DND-41 (cell line): ENCODE measurements at regions not wholly inside any gene's neighbourhood (a gene's known extent, or its start where the extent isn't known, plus 50 kb on each side); places are given as distances from the start of the nearest gene placed in this dataset.

Experiments
- EZH2 ChIP-seq: IDR thresholded peaks from 3 replicates; pipeline ENCODE4 v1.6.1; 2012; ENCODE audit warnings: borderline replicate concordance, low read depth, mild to moderate bottlenecking, moderate library complexity, low read length, inconsistent platforms; ENCODE audit not compliant: severe bottlenecking
- TF ChIP-seq, protein P1 (sequence below): IDR thresholded peaks from 2 replicates; pipeline ENCODE4 v1.5.1; 2012; ENCODE audit warnings: borderline replicate concordance, low read length, moderate library complexity, mild to moderate bottlenecking; ENCODE audit not compliant: poor library complexity, severe bottlenecking; ENCODE audit errors: extremely low read depth

DNA sequence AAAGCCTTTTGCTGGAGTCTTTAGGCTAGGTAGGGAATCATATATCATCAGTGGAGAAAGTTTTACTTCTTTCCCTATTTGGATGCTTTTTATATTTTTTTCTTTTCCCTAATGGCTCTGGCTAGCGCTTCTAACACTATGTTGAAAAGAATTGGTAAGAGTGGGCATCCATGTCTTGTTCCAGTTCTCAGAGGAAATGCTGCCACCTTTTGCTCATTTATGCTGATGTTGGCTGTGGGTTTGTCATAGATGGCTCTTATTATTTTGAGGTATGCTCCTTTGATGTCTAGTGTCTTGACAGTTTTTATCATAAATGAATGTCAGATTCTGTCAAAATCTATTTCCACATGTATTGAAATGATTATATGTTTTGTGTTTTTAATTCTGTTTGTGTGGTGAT, 1544.1 kb downstream of the REEP3 start:
- TF ChIP-seq, protein P1, sequence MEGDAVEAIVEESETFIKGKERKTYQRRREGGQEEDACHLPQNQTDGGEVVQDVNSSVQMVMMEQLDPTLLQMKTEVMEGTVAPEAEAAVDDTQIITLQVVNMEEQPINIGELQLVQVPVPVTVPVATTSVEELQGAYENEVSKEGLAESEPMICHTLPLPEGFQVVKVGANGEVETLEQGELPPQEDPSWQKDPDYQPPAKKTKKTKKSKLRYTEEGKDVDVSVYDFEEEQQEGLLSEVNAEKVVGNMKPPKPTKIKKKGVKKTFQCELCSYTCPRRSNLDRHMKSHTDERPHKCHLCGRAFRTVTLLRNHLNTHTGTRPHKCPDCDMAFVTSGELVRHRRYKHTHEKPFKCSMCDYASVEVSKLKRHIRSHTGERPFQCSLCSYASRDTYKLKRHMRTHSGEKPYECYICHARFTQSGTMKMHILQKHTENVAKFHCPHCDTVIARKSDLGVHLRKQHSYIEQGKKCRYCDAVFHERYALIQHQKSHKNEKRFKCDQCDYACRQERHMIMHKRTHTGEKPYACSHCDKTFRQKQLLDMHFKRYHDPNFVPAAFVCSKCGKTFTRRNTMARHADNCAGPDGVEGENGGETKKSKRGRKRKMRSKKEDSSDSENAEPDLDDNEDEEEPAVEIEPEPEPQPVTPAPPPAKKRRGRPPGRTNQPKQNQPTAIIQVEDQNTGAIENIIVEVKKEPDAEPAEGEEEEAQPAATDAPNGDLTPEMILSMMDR, result no peak
- no peak for TF ChIP-seq EZH2
